IMR-90 (cell line): ENCODE measurements at regions not wholly inside any gene's neighbourhood (a gene's known extent, or its start where the extent isn't known, plus 50 kb on each side); places are given as distances from the start of the nearest gene placed in this dataset.

ENCODE experiments used
- ATAC-seq: fragments of 200-7000 bp; cut with Tn5 transposase; 2 replicates; pipeline ENCODE4 v1.9.1; 2020; ENCODE audit warnings: low read depth, mild to moderate bottlenecking, moderate library complexity
- BruUV-seq: library from RNA; stranded (reverse); fragments of 400-500 nt; replicated peaks from 2 replicates; lab custom pipeline; 2021; lab: Mats Ljungman, UMichigan
- CTCF ChIA-PET: fragments of 300-600 bp; formaldehyde crosslinking; extraction: SDS; loops from one replicate; lab custom pipeline; 2021; ENCODE audit warnings: antibody characterized with exemption; lab: Yijun Ruan, JAX
- POLR2A ChIA-PET: fragments of 300-600 bp; sonication (Branson Sonifier 250); formaldehyde crosslinking; loops from one replicate; lab custom pipeline; 2022; ENCODE audit warnings: antibody characterized with exemption; ENCODE audit not compliant: unreplicated experiment; lab: Charles Lee
- DNase-seq: peaks from one replicate; pipeline ENCODE4 v3.0.0; 2013
- H2AFZ ChIP-seq: replicated peaks from 2 replicates; pipeline ENCODE3; 2013; ENCODE audit warnings: low read length, mild to moderate bottlenecking; ENCODE audit not compliant: poor library complexity
- H2AK5ac ChIP-seq: 2 replicates; pipeline ENCODE4 v1.6.1; 2013; ENCODE audit warnings: low read depth, low read length, inconsistent platforms
- H2AK9ac ChIP-seq: replicated peaks from 2 replicates; pipeline ENCODE3; 2013; ENCODE audit warnings: mild to moderate bottlenecking, low read depth, low read length, moderate library complexity; ENCODE audit not compliant: poor library complexity
- H2BK120ac ChIP-seq: 2 replicates; pipeline ENCODE4 v1.6.1; 2013; ENCODE audit warnings: low read depth, low read length, inconsistent platforms
- H2BK15ac ChIP-seq: 3 replicates; pipeline ENCODE4 v1.6.1; 2013; ENCODE audit warnings: low read depth, low read length, inconsistent platforms
- H2BK20ac ChIP-seq: 2 replicates; pipeline ENCODE4 v1.6.1; 2013; ENCODE audit warnings: low read depth, mild to moderate bottlenecking, inconsistent platforms, low read length, moderate library complexity
- H2BK5ac ChIP-seq: 2 replicates; pipeline ENCODE4 v1.6.1; 2013; ENCODE audit warnings: mild to moderate bottlenecking, low read depth, low read length, inconsistent platforms; ENCODE audit not compliant: poor library complexity, severe bottlenecking
- H3K14ac ChIP-seq: replicated peaks from 2 replicates; pipeline ENCODE4 v1.6.1; 2013; ENCODE audit warnings: low read depth, low read length, inconsistent platforms
- H3K18ac ChIP-seq: 2 replicates; pipeline ENCODE4 v1.6.1; 2013; ENCODE audit warnings: low read depth, low read length, control low read depth
- H3K23ac ChIP-seq: 2 replicates; pipeline ENCODE4 v1.6.1; 2013; ENCODE audit warnings: low read depth, low read length, inconsistent platforms
- H3K27ac ChIP-seq: 2 replicates; pipeline ENCODE4 v1.5.1; 2013; ENCODE audit warnings: mild to moderate bottlenecking, control low read depth, low read length; ENCODE audit not compliant: insufficient read depth
- H3K27me3 ChIP-seq: 2 replicates; pipeline ENCODE4 v1.6.1; 2013; ENCODE audit warnings: low read length; ENCODE audit not compliant: control insufficient read depth, insufficient read depth
- H3K36me3 ChIP-seq: 2 replicates; pipeline ENCODE4 v1.6.1; 2013; ENCODE audit warnings: low read length, mixed read lengths; ENCODE audit not compliant: control insufficient read depth, insufficient read depth
- H3K4ac ChIP-seq: 2 replicates; pipeline ENCODE4 v1.6.1; 2013; ENCODE audit warnings: low read depth, low read length, inconsistent platforms
- H3K4me1 ChIP-seq: 2 replicates; pipeline ENCODE4 v1.6.1; 2013; ENCODE audit warnings: low read length, mixed read lengths; ENCODE audit not compliant: control insufficient read depth, insufficient read depth
- H3K4me2 ChIP-seq: 2 replicates; pipeline ENCODE4 v1.6.1; 2013; ENCODE audit warnings: low read depth, mild to moderate bottlenecking, control low read depth, low read length, moderate library complexity
- H3K4me3 ChIP-seq: 2 replicates; pipeline ENCODE4 v1.5.1; 2013; ENCODE audit warnings: low read depth, mild to moderate bottlenecking, control low read depth, low read length, moderate library complexity; ENCODE audit not compliant: insufficient read depth
- H3K56ac ChIP-seq: 2 replicates; pipeline ENCODE4 v1.6.1; 2013; ENCODE audit warnings: low read length, inconsistent platforms; ENCODE audit not compliant: insufficient read depth; ENCODE audit errors: extremely low read depth
- H3K79me1 ChIP-seq, 2 experiments: 2 replicates each; pipeline ENCODE4 v1.6.1; 2013; ENCODE audit warnings: low read length in 2 of 2, inconsistent platforms in 1 of 2, low read depth in 1 of 2
- H3K9ac ChIP-seq: 2 replicates; pipeline ENCODE4 v1.6.1; 2013; ENCODE audit warnings: low read depth, low read length, control low read depth
- H3K9me1 ChIP-seq: 2 replicates; pipeline ENCODE4 v1.6.1; 2013; ENCODE audit warnings: low read length, inconsistent platforms; ENCODE audit not compliant: insufficient read depth
- H3K9me3 ChIP-seq: 2 replicates; pipeline ENCODE4 v1.6.1; 2013; ENCODE audit warnings: low read length; ENCODE audit not compliant: control insufficient read depth, insufficient read depth
- H4K20me1 ChIP-seq: 2 replicates; pipeline ENCODE4 v1.6.1; 2013; ENCODE audit warnings: low read length, inconsistent platforms; ENCODE audit not compliant: insufficient read depth
- H4K5ac ChIP-seq: 2 replicates; pipeline ENCODE4 v1.6.1; 2013; ENCODE audit warnings: mild to moderate bottlenecking, low read depth, low read length, control low read depth
- H4K8ac ChIP-seq, 2 experiments: 2 replicates each; pipeline ENCODE4 v1.6.1; 2013; ENCODE audit warnings: low read depth in 2 of 2, low read length in 2 of 2, control low read depth in 1 of 2, inconsistent platforms in 1 of 2
- H4K91ac ChIP-seq: 2 replicates; pipeline ENCODE4 v1.6.1; 2013; ENCODE audit warnings: low read depth, low read length, inconsistent platforms; ENCODE audit not compliant: insufficient read depth
- BHLHE40 ChIP-seq: fragments of 150-350 bp; IDR thresholded peaks from 2 replicates; pipeline ENCODE4 v1.6.1; 2016; ENCODE audit warnings: mild to moderate bottlenecking, low read depth, low read length
- CEBPB ChIP-seq: IDR thresholded peaks from 2 replicates; pipeline ENCODE4 v1.6.1; 2012; ENCODE audit warnings: low read depth, low read length, improper control_type of control experiment
- CHD1 ChIP-seq: IDR thresholded peaks from 2 replicates; pipeline ENCODE4 v1.6.1; 2012; ENCODE audit warnings: low read depth, low read length, improper control_type of control experiment
- FOS ChIP-seq: fragments of 150-350 bp; IDR thresholded peaks from 2 replicates; pipeline ENCODE4 v1.6.1; 2016; ENCODE audit warnings: low read depth, low read length
- MAFK ChIP-seq: IDR thresholded peaks from 2 replicates; pipeline ENCODE4 v1.6.1; 2012; ENCODE audit warnings: low read depth, low read length, improper control_type of control experiment
- MAZ ChIP-seq: IDR thresholded peaks from 2 replicates; pipeline ENCODE4 v1.6.1; 2012; ENCODE audit warnings: low read depth, mild to moderate bottlenecking, low read length, improper control_type of control experiment, moderate library complexity, borderline replicate concordance
- MXI1 ChIP-seq: IDR thresholded peaks from 2 replicates; pipeline ENCODE4 v1.6.1; 2012; ENCODE audit warnings: low read depth, mild to moderate bottlenecking, low read length, moderate library complexity, borderline replicate concordance
- NFE2L2 ChIP-seq: fragments of 150-350 bp; IDR thresholded peaks from 2 replicates; pipeline ENCODE4 v1.6.1; 2016; ENCODE audit warnings: low read depth, mild to moderate bottlenecking, low read length
- POLR2A ChIP-seq: IDR thresholded peaks from 2 replicates; pipeline ENCODE4 v1.6.1; 2012; ENCODE audit warnings: mild to moderate bottlenecking, low read depth, low read length
- RAD21 ChIP-seq: IDR thresholded peaks from 2 replicates; pipeline ENCODE4 v1.6.1; 2012; ENCODE audit warnings: low read length, improper control_type of control experiment
- RCOR1 ChIP-seq: IDR thresholded peaks from 2 replicates; pipeline ENCODE4 v1.6.1; 2012; ENCODE audit warnings: mild to moderate bottlenecking, low read length, improper control_type of control experiment; ENCODE audit not compliant: insufficient replicate concordance
- RFX5 ChIP-seq: IDR thresholded peaks from 2 replicates; pipeline ENCODE4 v1.8.0; 2012; ENCODE audit warnings: low read depth, mild to moderate bottlenecking, low read length, moderate library complexity
- SMC3 ChIP-seq: fragments of 150-350 bp; IDR thresholded peaks from 2 replicates; pipeline ENCODE4 v1.6.1; 2016; ENCODE audit warnings: low read depth, mild to moderate bottlenecking, antibody characterized with exemption, low read length, moderate library complexity
- WGBS, 2 experiments: methylation state at CpG; one replicate each; pipeline versions ENCODE4 v1.1.5 to v1.1.7; 2013; ENCODE audit warnings: missing lambda C conversion rate in 2 of 2; ENCODE audit not compliant: insufficient read length in 1 of 2; ENCODE audit errors: extremely low coverage in 2 of 2; 5-methylcytosine and 5-hydroxymethylcytosine counted together
- dilution Hi-C: fragments of 300-500 bp; cut with HindIII; formaldehyde crosslinking; loops from one replicate; pipeline ENCODE4 v1.14.3; 2018; ENCODE audit warnings: low sequenced_read_pairs; ENCODE audit not compliant: unreplicated experiment
- in situ Hi-C: fragments of 300-500 bp; cut with MboI; formaldehyde crosslinking; loops from 3 replicates; pipeline ENCODE4 v1.14.3; 2019; ENCODE audit warnings: low sequenced_read_pairs, inconsistent platforms, mixed read lengths
- intact Hi-C: fragments of 100-400 bp; cut with micrococcal nuclease; formaldehyde crosslinking; loops from 2 replicates; pipeline ENCODE4 v1.10.0; 2022
- TF ChIP-seq, protein P1 (sequence below): fragments of 150-350 bp; IDR thresholded peaks from 2 replicates; pipeline ENCODE4 v1.6.1; 2016; ENCODE audit warnings: low read depth, mild to moderate bottlenecking, low read length, moderate library complexity, borderline replicate concordance
- TF ChIP-seq, protein P2 (sequence below): conservative IDR thresholded peaks from 2 replicates; pipeline ENCODE4 v1.5.1; 2012; ENCODE audit warnings: mild to moderate bottlenecking, low read depth, low read length, improper control_type of control experiment
- TF ChIP-seq, protein P3 (sequence below): fragments of 150-350 bp; IDR thresholded peaks from 2 replicates; pipeline ENCODE4 v1.6.1; 2017; ENCODE audit warnings: mild to moderate bottlenecking, antibody characterized with exemption, low read length, low read depth

DNA sequence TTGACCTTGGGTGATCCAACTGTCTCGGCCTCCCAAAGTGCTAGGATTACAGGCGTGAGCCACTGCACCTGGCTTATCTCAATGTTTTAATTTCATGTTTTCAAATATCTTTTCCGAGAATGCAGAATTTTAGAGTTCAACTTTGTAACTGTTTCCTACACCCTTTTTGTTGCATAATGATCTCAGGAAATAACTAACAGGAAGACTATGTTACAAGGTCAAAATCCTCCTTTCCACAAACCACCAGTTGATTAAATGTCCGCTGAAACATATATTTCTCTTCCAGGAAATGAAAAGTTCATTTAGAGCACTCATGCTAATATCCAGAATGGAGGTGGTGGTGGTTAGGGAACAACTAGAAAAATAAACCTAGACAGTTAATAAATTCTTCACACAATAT lies 377.8 kb downstream of the PPP4R3C start:
- Histone ChIP-seq H4K20me1 (no peaks in the 10 kb centered on the region), H3K56ac (no peak overlapping the region), H3K4ac (no peak overlapping the region), H4K5ac (no peak overlapping the region), H2BK15ac (no peak overlapping the region), H3K36me3 (no peaks in the 10 kb centered on the region), H3K79me1 (no peaks in the 10 kb centered on the region), H3K9me1 (no peaks in the 10 kb centered on the region), H4K8ac (no peak overlapping the region), H3K4me3 (no peak overlapping the region), H3K9me3 (peaks cover 4% of the 10 kb centered on the region; the same call in 1 of the 2 replicates), H3K23ac (no peak overlapping the region), H2AK5ac (no peak overlapping the region), H2BK5ac (no peak overlapping the region), H3K27me3 (no peaks in the 10 kb centered on the region), H3K4me1 (no peaks in the 10 kb centered on the region), H2AFZ (no peak overlapping the region), H3K9ac (no peak overlapping the region), H4K91ac (no peak overlapping the region), H3K4me2 (no peak overlapping the region), H2BK20ac (no peak overlapping the region), H3K14ac (no peak overlapping the region), H2BK120ac (no peak overlapping the region), H3K27ac (no peak overlapping the region), H3K18ac (no peak overlapping the region), H2AK9ac (no peak overlapping the region)
- no TSS peak for BruUV-seq
- dilution Hi-C loops (no loop called here), in situ Hi-C loops (no loop called here), intact Hi-C loops (no loop called here)
- POLR2A ChIA-PET = no interaction called here
- DNase-seq (no peak), ATAC-seq (no peak)
- no CpG with 5 or more reads among the region's 4 CpGs for whole genome bisulfite sequencing, 2 experiments
- CTCF ChIA-PET = no interaction called here
- TF ChIP-seq NFE2L2 = no peak
- no peak for TF ChIP-seq MXI1
- TF ChIP-seq FOS = no peak
- TF ChIP-seq RCOR1 = no peak
- no peak for TF ChIP-seq SMC3
- TF ChIP-seq, protein P1, sequence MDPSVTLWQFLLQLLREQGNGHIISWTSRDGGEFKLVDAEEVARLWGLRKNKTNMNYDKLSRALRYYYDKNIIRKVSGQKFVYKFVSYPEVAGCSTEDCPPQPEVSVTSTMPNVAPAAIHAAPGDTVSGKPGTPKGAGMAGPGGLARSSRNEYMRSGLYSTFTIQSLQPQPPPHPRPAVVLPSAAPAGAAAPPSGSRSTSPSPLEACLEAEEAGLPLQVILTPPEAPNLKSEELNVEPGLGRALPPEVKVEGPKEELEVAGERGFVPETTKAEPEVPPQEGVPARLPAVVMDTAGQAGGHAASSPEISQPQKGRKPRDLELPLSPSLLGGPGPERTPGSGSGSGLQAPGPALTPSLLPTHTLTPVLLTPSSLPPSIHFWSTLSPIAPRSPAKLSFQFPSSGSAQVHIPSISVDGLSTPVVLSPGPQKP = no peak
- TF ChIP-seq CHD1 = no peak
- TF ChIP-seq RFX5 = no peak
- no peak for TF ChIP-seq MAZ
- no peak for TF ChIP-seq POLR2A
- TF ChIP-seq MAFK = no peak
- TF ChIP-seq, protein P2, sequence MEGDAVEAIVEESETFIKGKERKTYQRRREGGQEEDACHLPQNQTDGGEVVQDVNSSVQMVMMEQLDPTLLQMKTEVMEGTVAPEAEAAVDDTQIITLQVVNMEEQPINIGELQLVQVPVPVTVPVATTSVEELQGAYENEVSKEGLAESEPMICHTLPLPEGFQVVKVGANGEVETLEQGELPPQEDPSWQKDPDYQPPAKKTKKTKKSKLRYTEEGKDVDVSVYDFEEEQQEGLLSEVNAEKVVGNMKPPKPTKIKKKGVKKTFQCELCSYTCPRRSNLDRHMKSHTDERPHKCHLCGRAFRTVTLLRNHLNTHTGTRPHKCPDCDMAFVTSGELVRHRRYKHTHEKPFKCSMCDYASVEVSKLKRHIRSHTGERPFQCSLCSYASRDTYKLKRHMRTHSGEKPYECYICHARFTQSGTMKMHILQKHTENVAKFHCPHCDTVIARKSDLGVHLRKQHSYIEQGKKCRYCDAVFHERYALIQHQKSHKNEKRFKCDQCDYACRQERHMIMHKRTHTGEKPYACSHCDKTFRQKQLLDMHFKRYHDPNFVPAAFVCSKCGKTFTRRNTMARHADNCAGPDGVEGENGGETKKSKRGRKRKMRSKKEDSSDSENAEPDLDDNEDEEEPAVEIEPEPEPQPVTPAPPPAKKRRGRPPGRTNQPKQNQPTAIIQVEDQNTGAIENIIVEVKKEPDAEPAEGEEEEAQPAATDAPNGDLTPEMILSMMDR = no peak
- TF ChIP-seq, protein P3, sequence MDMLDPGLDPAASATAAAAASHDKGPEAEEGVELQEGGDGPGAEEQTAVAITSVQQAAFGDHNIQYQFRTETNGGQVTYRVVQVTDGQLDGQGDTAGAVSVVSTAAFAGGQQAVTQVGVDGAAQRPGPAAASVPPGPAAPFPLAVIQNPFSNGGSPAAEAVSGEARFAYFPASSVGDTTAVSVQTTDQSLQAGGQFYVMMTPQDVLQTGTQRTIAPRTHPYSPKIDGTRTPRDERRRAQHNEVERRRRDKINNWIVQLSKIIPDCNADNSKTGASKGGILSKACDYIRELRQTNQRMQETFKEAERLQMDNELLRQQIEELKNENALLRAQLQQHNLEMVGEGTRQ = no peak
- TF ChIP-seq BHLHE40 = no peak
- no peak for TF ChIP-seq CEBPB
- TF ChIP-seq RAD21 = no peak
